OCI-LY7 (cell line): ENCODE measurements at regions not wholly inside any gene's neighbourhood (a gene's known extent, or its start where the extent isn't known, plus 50 kb on each side); places are given as distances from the start of the nearest gene placed in this dataset.

Experiments used
- BruUV-seq: library from RNA; stranded (reverse); fragments of 400-500 nt; replicated peaks from 2 replicates; lab custom pipeline; 2021; lab: Mats Ljungman, UMichigan
- CTCF ChIA-PET: fragments of 300-600 bp; sonication (Branson Sonifier 250); formaldehyde crosslinking; loops from one replicate; lab custom pipeline; 2022; ENCODE audit warnings: antibody characterized with exemption; ENCODE audit not compliant: unreplicated experiment; lab: Charles Lee
- POLR2A ChIA-PET: fragments of 300-600 bp; sonication (Branson Sonifier 250); formaldehyde crosslinking; loops from one replicate; lab custom pipeline; 2022; ENCODE audit warnings: antibody characterized with exemption; lab: Charles Lee
- DNase-seq: peaks from one replicate; pipeline ENCODE4 v3.0.0-alpha.2; 2015; ENCODE audit warnings: low spot score
- H2AFZ ChIP-seq: fragments of 200-600 bp; sonication (generic), shearing (Covaris generic); 2 replicates; pipeline ENCODE4 v1.6.1; 2014; ENCODE audit warnings: mild to moderate bottlenecking, antibody characterized with exemption, low read length, moderate library complexity
- H3K27ac ChIP-seq: fragments of 200-600 bp; sonication (generic); 2 replicates; pipeline ENCODE4 v1.5.1; 2014; ENCODE audit warnings: mixed run types, low read depth, mild to moderate bottlenecking, moderate library complexity, low read length, inconsistent platforms; ENCODE audit not compliant: poor library complexity, severe bottlenecking
- H3K36me3 ChIP-seq: fragments of 200-600 bp; sonication (generic); 2 replicates; pipeline ENCODE4 v1.6.1; 2014; ENCODE audit warnings: mild to moderate bottlenecking, antibody characterized with exemption, low read length, moderate library complexity, mixed read lengths; ENCODE audit not compliant: insufficient read depth
- H3K4me1 ChIP-seq: fragments of 200-600 bp; sonication (generic); 2 replicates; pipeline ENCODE4 v1.5.1; 2014; ENCODE audit warnings: mild to moderate bottlenecking, low read length; ENCODE audit not compliant: insufficient read depth, poor library complexity, severe bottlenecking
- H3K4me2 ChIP-seq: fragments of 200-600 bp; sonication (generic); 2 replicates; pipeline ENCODE4 v1.6.1; 2014; ENCODE audit warnings: mild to moderate bottlenecking, low read length
- H3K4me3 ChIP-seq: fragments of 200-600 bp; sonication (generic); 2 replicates; pipeline ENCODE4 v1.5.1; 2014; ENCODE audit warnings: mild to moderate bottlenecking, low read depth, low read length; ENCODE audit not compliant: poor library complexity, severe bottlenecking
- H3K79me2 ChIP-seq: fragments of 200-600 bp; sonication (generic); 2 replicates; pipeline ENCODE4 v1.6.1; 2016; ENCODE audit warnings: low read depth, mild to moderate bottlenecking, low read length, moderate library complexity, mixed read lengths; ENCODE audit not compliant: insufficient read depth
- H3K9me2 ChIP-seq: fragments of 200-600 bp; sonication (generic); 2 replicates; pipeline ENCODE4 v1.6.1; 2016; ENCODE audit warnings: mild to moderate bottlenecking, low read length, mixed read lengths; ENCODE audit not compliant: insufficient read depth
- H3K9me3 ChIP-seq: fragments of 200-600 bp; sonication (generic); 2 replicates; pipeline ENCODE4 v1.6.1; 2014; ENCODE audit warnings: mild to moderate bottlenecking, mixed run types, low read length, mixed read lengths
- H4K20me1 ChIP-seq: fragments of 200-600 bp; sonication (generic); 2 replicates; pipeline ENCODE4 v1.6.1; 2014; ENCODE audit warnings: mild to moderate bottlenecking, antibody characterized with exemption, low read length, moderate library complexity, mixed read lengths; ENCODE audit not compliant: insufficient read depth
- CTCF ChIP-seq: fragments of 200-600 bp; sonication (generic); conservative IDR thresholded peaks from 2 replicates; pipeline ENCODE4 v1.5.1; 2014; ENCODE audit warnings: mild to moderate bottlenecking, antibody characterized with exemption, low read length, moderate library complexity, mixed read lengths
- EZH2phosphoT487 ChIP-seq: fragments of 200-600 bp; sonication (generic); IDR thresholded peaks from 2 replicates; pipeline ENCODE4 v1.6.1; 2018; ENCODE audit warnings: low read depth, borderline replicate concordance, mild to moderate bottlenecking, mixed run types, antibody characterized with exemption, low read length, moderate library complexity, mixed read lengths
- intact Hi-C: fragments of 100-400 bp; cut with micrococcal nuclease; formaldehyde crosslinking; loops from one replicate; pipeline ENCODE4 v1.10.0; 2022; ENCODE audit not compliant: unreplicated experiment

GRCh38 chr2:5877360-5877759 lies 185.2 kb downstream of the SOX11 start:
- no peak overlapping the region for H3K27ac ChIP-seq
- TF ChIP-seq EZH2phosphoT487 (no peak), CTCF (no peak)
- no peak overlapping the region for H2AFZ ChIP-seq
- H3K79me2 ChIP-seq = no peaks in the 10 kb centered on the region
- H3K4me1 ChIP-seq = no peaks in the 10 kb centered on the region
- POLR2A ChIA-PET = no interaction called here
- CTCF ChIA-PET = no interaction called here
- H4K20me1 ChIP-seq = no peaks in the 10 kb centered on the region
- H3K36me3 ChIP-seq = no peaks in the 10 kb centered on the region
- DNase-seq = no peak
- intact Hi-C loops = no loop called here
- no peak overlapping the region for H3K4me3 ChIP-seq
- no peaks in the 10 kb centered on the region for H3K9me3 ChIP-seq
- H3K4me2 ChIP-seq = no peak overlapping the region
- H3K9me2 ChIP-seq = no peaks in the 10 kb centered on the region
- no TSS peak for BruUV-seq

GRCh38 chr2:5885451-5886173 lies 193.4 kb downstream of the SOX11 start:
- no peaks in the 10 kb centered on the region for H3K9me2 ChIP-seq
- no peak overlapping the region for H3K4me3 ChIP-seq
- no peaks in the 10 kb centered on the region for H4K20me1 ChIP-seq
- H3K4me1 ChIP-seq = no peaks in the 10 kb centered on the region
- no peak for TF ChIP-seq EZH2phosphoT487
- TF ChIP-seq CTCF = no peak
- H2AFZ ChIP-seq = no peak overlapping the region
- H3K79me2 ChIP-seq = no peaks in the 10 kb centered on the region
- ChIA-PET POLR2A (interaction anchor here (0.5 to 1.6 kb wide), 4 partner anchors 18 to 405 kb away, joined by 3 to 4 read pairs (median 3); no protein-coding TSS in a partner anchor), CTCF (no interaction called here)
- H3K4me2 ChIP-seq = no peak overlapping the region
- no peak for DNase-seq
- intact Hi-C loops = no loop called here
- no TSS peak for BruUV-seq
- no peak overlapping the region for H3K27ac ChIP-seq
- H3K36me3 ChIP-seq = no peaks in the 10 kb centered on the region
- no peaks in the 10 kb centered on the region for H3K9me3 ChIP-seq

- Histone ChIP-seq H3K4me2 (no peak overlapping the region), H3K9me2 (no peaks in the 10 kb centered on the region), H3K4me3 (no peak overlapping the region), H3K9me3 (no peaks in the 10 kb centered on the region), H3K36me3 (no peaks in the 10 kb centered on the region), H3K79me2 (no peaks in the 10 kb centered on the region), H3K4me1 (no peaks in the 10 kb centered on the region), H2AFZ (no peak overlapping the region), H3K27ac (no peak overlapping the region), H4K20me1 (no peaks in the 10 kb centered on the region)
- intact Hi-C loops = no loop called here
- TF ChIP-seq EZH2phosphoT487 = no peak
- no peak for TF ChIP-seq CTCF
- no peak for DNase-seq
- CTCF ChIA-PET = no interaction called here
- POLR2A ChIA-PET = interaction anchor here (0.9 to 1.6 kb wide), 2 partner anchors 17 to 404 kb away, joined by 3 to 4 read pairs; no protein-coding TSS in a partner anchor
- no TSS peak for BruUV-seq
These were observed 194.3 kb downstream of the SOX11 start for GRCh38 chr2:5886462-5886861.
